Liver (tissue), 8 donors: ENCODE measurements at regions not wholly inside any gene's neighbourhood (a gene's known extent, or its start where the extent isn't known, plus 50 kb on each side); places are given as distances from the start of the nearest gene placed in this dataset.

Experiments used
- DNase-seq: peaks from one replicate; pipeline ENCODE4 v3.0.0-alpha.2; 2017; ENCODE audit warnings: low spot score
- H3K27ac ChIP-seq, 2 donors: one replicate each; pipeline ENCODE4 v1.7.0; 2013; ENCODE audit warnings: inconsistent platforms in 2 of 2, low read length in 2 of 2, control low read depth in 1 of 2, low read depth in 1 of 2, mild to moderate bottlenecking in 1 of 2
- H3K27me3 ChIP-seq, 4 donors: one replicate each; pipeline versions ENCODE4 v1.6.1 to v1.7.0; 2013; ENCODE audit warnings: low read length in 3 of 4, inconsistent platforms in 1 of 4, mild to moderate bottlenecking in 1 of 4, moderate library complexity in 1 of 4; ENCODE audit not compliant: control insufficient read depth in 4 of 4, insufficient read depth in 4 of 4
- H3K36me3 ChIP-seq, 4 donors: one replicate each; pipeline versions ENCODE4 v1.6.1 to v1.7.0; 2013; ENCODE audit warnings: low read length in 3 of 4, mild to moderate bottlenecking in 3 of 4, low read depth in 1 of 4, moderate library complexity in 1 of 4; ENCODE audit not compliant: control insufficient read depth in 4 of 4, insufficient read depth in 3 of 4
- H3K4me1 ChIP-seq, 4 donors: one replicate each; pipeline versions ENCODE4 v1.6.1 to v1.7.0; 2013; ENCODE audit warnings: low read length in 3 of 4, mild to moderate bottlenecking in 3 of 4, moderate library complexity in 1 of 4; ENCODE audit not compliant: control insufficient read depth in 4 of 4, insufficient read depth in 4 of 4
- H3K4me3 ChIP-seq, 3 donors: one replicate each; pipeline versions ENCODE4 v1.6.1 to v1.7.0; 2013; ENCODE audit warnings: low read length in 3 of 3, control low read depth in 1 of 3, low read depth in 1 of 3, mild to moderate bottlenecking in 1 of 3
- H3K9ac ChIP-seq, 2 donors: one replicate each; pipeline ENCODE4 v1.7.0; 2013; ENCODE audit warnings: low read length in 2 of 2, mild to moderate bottlenecking in 2 of 2, moderate library complexity in 2 of 2, control low read depth in 1 of 2, low read depth in 1 of 2
- H3K9me3 ChIP-seq, 4 donors: one replicate each; pipeline versions ENCODE4 v1.6.1 to v1.7.0; 2013; ENCODE audit warnings: low read length in 3 of 4; ENCODE audit not compliant: control insufficient read depth in 4 of 4
- CTCF ChIP-seq: fragments of 150-350 bp; IDR thresholded peaks from 2 replicates; pipeline ENCODE4 v1.5.1; 2017; ENCODE audit warnings: improper control_type of control experiment, low read depth, low read length; ENCODE audit not compliant: missing input control
- FOXA1 ChIP-seq: IDR thresholded peaks from 2 replicates; pipeline ENCODE4 v1.6.1; 2016; ENCODE audit warnings: antibody characterized with exemption
- FOXA2 ChIP-seq: IDR thresholded peaks from 2 replicates; pipeline ENCODE4 v1.6.1; 2016; ENCODE audit warnings: antibody characterized with exemption
- GABPA ChIP-seq, 2 donors: IDR thresholded peaks in 1 of 2; conservative IDR thresholded peaks in 1 of 2; 2 replicates each; pipeline ENCODE4 v1.6.1; 2016; ENCODE audit warnings: antibody characterized with exemption in 2 of 2, mild to moderate bottlenecking in 1 of 2, moderate library complexity in 1 of 2
- HNF4G ChIP-seq: IDR thresholded peaks from 2 replicates; pipeline ENCODE4 v1.6.1; 2016; ENCODE audit warnings: antibody characterized with exemption
- JUND ChIP-seq, 2 donors: IDR thresholded peaks; 2 replicates each; pipeline ENCODE4 v1.6.1; 2016; ENCODE audit warnings: antibody characterized with exemption in 2 of 2
- NR2F2 ChIP-seq: IDR thresholded peaks from 2 replicates; pipeline ENCODE4 v1.6.1; 2016; ENCODE audit warnings: antibody characterized with exemption
- RXRA ChIP-seq, 2 donors: IDR thresholded peaks; 2 replicates each; pipeline ENCODE4 v1.6.1; 2017 to 2018; ENCODE audit warnings: antibody characterized with exemption in 2 of 2, mild to moderate bottlenecking in 1 of 2
- TAF1 ChIP-seq: conservative IDR thresholded peaks from 2 replicates; pipeline ENCODE4 v1.6.1; 2016; ENCODE audit warnings: antibody characterized with exemption, mild to moderate bottlenecking
- WGBS: extraction: QIAGEN DNeasy Blood & Tissue Kit; methylation state at CpG from one replicate; pipeline ENCODE4 v1.1.7; 2013; 5-methylcytosine and 5-hydroxymethylcytosine counted together
- TF ChIP-seq, protein P1 (sequence below): IDR thresholded peaks from 2 replicates; pipeline ENCODE4 v1.6.1; 2016; ENCODE audit warnings: antibody characterized with exemption
- TF ChIP-seq, protein P2 (sequence below): IDR thresholded peaks from 2 replicates; pipeline ENCODE4 v1.6.1; 2016; ENCODE audit warnings: antibody characterized with exemption
- TF ChIP-seq, protein P3 (sequence below): IDR thresholded peaks from 2 replicates; pipeline ENCODE4 v1.6.1; 2016; ENCODE audit warnings: antibody characterized with exemption, mild to moderate bottlenecking
- TF ChIP-seq, protein P4 (sequence below): IDR thresholded peaks from 2 replicates; pipeline ENCODE4 v1.6.1; 2016; ENCODE audit warnings: antibody characterized with exemption
- donor health status: healthy.
- donor health status: healthy.
- donor health status: healthy.
- donor health status: healthy.
- donor health status: healthy.

GRCh38 chr7:121610243-121610642, 214.1 kb upstream of the FAM3C start:
- peaks cover 0 to 2% (median 0%) of the 10 kb centered on the region in 4 donors for H3K36me3 ChIP-seq
- no peak for TF ChIP-seq HNF4G
- TF ChIP-seq, protein P1, sequence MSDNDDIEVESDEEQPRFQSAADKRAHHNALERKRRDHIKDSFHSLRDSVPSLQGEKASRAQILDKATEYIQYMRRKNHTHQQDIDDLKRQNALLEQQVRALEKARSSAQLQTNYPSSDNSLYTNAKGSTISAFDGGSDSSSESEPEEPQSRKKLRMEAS: no peak
- no peak for TF ChIP-seq FOXA2
- no peak for TF ChIP-seq RXRA (IDR thresholded peaks at IDR 0.05)
- no peak for TF ChIP-seq FOXA1
- TF ChIP-seq, protein P2, sequence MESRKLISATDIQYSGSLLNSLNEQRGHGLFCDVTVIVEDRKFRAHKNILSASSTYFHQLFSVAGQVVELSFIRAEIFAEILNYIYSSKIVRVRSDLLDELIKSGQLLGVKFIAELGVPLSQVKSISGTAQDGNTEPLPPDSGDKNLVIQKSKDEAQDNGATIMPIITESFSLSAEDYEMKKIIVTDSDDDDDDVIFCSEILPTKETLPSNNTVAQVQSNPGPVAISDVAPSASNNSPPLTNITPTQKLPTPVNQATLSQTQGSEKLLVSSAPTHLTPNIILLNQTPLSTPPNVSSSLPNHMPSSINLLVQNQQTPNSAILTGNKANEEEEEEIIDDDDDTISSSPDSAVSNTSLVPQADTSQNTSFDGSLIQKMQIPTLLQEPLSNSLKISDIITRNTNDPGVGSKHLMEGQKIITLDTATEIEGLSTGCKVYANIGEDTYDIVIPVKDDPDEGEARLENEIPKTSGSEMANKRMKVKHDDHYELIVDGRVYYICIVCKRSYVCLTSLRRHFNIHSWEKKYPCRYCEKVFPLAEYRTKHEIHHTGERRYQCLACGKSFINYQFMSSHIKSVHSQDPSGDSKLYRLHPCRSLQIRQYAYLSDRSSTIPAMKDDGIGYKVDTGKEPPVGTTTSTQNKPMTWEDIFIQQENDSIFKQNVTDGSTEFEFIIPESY: no peak
- no peak overlapping the region for H3K27ac ChIP-seq
- no peak overlapping the region for H3K9ac ChIP-seq
- no peak for DNase-seq
- peaks cover 0 to 2% (median 1%) of the 10 kb centered on the region in 4 donors for H3K27me3 ChIP-seq
- H3K9me3 ChIP-seq: no peaks in the 10 kb centered on the region
- no peaks in the 10 kb centered on the region for H3K4me1 ChIP-seq
- no peak overlapping the region for H3K4me3 ChIP-seq
- WGBS: 30% methylated on average over 1 of the region's 1 CpG

- Histone ChIP-seq H3K36me3 (peaks cover 0 to 2% (median 0%) of the 10 kb centered on the region in 4 donors), H3K4me1 (no peaks in the 10 kb centered on the region), H3K9ac (no peak overlapping the region), H3K27ac (no peak overlapping the region), H3K27me3 (peaks cover 0 to 2% (median 1%) of the 10 kb centered on the region in 4 donors), H3K9me3 (no peaks in the 10 kb centered on the region), H3K4me3 (no peak overlapping the region)
- TF ChIP-seq JUND (IDR thresholded peaks at IDR 0.05) (no peak), TAF1 (no peak), RXRA (IDR thresholded peaks at IDR 0.05) (no peak), GABPA (IDR thresholded peaks at IDR 0.05 in 1 of 2, conservative IDR thresholded peaks at IDR 0.05 in 1 of 2) (no peak)
- TF ChIP-seq, protein P3, sequence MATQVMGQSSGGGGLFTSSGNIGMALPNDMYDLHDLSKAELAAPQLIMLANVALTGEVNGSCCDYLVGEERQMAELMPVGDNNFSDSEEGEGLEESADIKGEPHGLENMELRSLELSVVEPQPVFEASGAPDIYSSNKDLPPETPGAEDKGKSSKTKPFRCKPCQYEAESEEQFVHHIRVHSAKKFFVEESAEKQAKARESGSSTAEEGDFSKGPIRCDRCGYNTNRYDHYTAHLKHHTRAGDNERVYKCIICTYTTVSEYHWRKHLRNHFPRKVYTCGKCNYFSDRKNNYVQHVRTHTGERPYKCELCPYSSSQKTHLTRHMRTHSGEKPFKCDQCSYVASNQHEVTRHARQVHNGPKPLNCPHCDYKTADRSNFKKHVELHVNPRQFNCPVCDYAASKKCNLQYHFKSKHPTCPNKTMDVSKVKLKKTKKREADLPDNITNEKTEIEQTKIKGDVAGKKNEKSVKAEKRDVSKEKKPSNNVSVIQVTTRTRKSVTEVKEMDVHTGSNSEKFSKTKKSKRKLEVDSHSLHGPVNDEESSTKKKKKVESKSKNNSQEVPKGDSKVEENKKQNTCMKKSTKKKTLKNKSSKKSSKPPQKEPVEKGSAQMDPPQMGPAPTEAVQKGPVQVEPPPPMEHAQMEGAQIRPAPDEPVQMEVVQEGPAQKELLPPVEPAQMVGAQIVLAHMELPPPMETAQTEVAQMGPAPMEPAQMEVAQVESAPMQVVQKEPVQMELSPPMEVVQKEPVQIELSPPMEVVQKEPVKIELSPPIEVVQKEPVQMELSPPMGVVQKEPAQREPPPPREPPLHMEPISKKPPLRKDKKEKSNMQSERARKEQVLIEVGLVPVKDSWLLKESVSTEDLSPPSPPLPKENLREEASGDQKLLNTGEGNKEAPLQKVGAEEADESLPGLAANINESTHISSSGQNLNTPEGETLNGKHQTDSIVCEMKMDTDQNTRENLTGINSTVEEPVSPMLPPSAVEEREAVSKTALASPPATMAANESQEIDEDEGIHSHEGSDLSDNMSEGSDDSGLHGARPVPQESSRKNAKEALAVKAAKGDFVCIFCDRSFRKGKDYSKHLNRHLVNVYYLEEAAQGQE: no peak
- TF ChIP-seq, protein P4, sequence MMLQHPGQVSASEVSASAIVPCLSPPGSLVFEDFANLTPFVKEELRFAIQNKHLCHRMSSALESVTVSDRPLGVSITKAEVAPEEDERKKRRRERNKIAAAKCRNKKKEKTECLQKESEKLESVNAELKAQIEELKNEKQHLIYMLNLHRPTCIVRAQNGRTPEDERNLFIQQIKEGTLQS: no peak
- DNase-seq: no peak
Measured at GRCh38 chr7:121609208-121609607, 213.1 kb upstream of the FAM3C start.

GRCh38 chr7:121608785-121609184, 212.7 kb upstream of the FAM3C start:
- 66% methylated on average over 6 of the region's 6 CpGs for WGBS
- peaks cover 0 to 2% (median 1%) of the 10 kb centered on the region in 4 donors for H3K27me3 ChIP-seq
- DNase-seq: no peak
- TF ChIP-seq FOXA1 (no peak), GABPA (IDR thresholded peaks at IDR 0.05 in 1 of 2, conservative IDR thresholded peaks at IDR 0.05 in 1 of 2) (no peak), NR2F2 (no peak), HNF4G (no peak), CTCF (no peak), RXRA (IDR thresholded peaks at IDR 0.05) (no peak)
- TF ChIP-seq, protein P4: no peak
- TF ChIP-seq, protein P1: no peak
- TF ChIP-seq, protein P3: no peak

More at GRCh38 chr7:121608785-121609184, 212.7 kb upstream of the FAM3C start:
- Histone ChIP-seq H3K4me3 (no peak overlapping the region), H3K9me3 (no peaks in the 10 kb centered on the region), H3K36me3 (peaks cover 0 to 2% (median 0%) of the 10 kb centered on the region in 4 donors), H3K4me1 (no peaks in the 10 kb centered on the region), H3K27ac (no peak overlapping the region), H3K9ac (no peak overlapping the region)
